ENCODE measurements at regions not wholly inside any gene's neighbourhood (a gene's known extent, or its start where the extent isn't known, plus 50 kb on each side); places are given as distances from the start of the nearest gene placed in this dataset.

DNA sequence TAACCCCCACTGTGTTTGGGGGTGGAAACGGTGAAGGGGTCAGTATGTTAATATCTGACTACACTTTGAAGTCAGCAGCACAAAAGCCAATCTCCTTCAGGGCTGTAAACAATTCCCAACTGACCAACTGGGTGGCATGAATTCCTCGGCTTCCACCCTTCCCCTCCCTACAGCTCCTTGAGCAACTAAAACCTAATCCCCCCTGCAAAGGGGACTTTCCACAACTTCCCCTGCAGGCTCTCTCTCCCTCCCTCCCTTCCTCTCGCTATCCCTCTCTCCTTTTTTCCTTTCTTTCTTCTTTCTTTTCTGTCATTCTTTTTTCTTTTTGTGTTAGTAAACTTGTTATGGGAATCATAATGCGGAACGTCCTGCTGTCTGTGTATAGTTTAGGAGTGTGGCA is 65.1 kb upstream of the PTCH1 start:
- no peak for TF ChIP-seq CEBPB (IDR thresholded peaks at IDR 0.05; ENCODE audit: low read depth)
- TF ChIP-seq, protein P1, sequence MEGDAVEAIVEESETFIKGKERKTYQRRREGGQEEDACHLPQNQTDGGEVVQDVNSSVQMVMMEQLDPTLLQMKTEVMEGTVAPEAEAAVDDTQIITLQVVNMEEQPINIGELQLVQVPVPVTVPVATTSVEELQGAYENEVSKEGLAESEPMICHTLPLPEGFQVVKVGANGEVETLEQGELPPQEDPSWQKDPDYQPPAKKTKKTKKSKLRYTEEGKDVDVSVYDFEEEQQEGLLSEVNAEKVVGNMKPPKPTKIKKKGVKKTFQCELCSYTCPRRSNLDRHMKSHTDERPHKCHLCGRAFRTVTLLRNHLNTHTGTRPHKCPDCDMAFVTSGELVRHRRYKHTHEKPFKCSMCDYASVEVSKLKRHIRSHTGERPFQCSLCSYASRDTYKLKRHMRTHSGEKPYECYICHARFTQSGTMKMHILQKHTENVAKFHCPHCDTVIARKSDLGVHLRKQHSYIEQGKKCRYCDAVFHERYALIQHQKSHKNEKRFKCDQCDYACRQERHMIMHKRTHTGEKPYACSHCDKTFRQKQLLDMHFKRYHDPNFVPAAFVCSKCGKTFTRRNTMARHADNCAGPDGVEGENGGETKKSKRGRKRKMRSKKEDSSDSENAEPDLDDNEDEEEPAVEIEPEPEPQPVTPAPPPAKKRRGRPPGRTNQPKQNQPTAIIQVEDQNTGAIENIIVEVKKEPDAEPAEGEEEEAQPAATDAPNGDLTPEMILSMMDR (IDR thresholded peaks at IDR 0.05 in 2 of 3, conservative IDR thresholded peaks at IDR 0.05 in 1 of 3; ENCODE audit: borderline replicate concordance in 1 of 3, insufficient read depth in 1 of 3, low read depth in 2 of 3, low read length in 2 of 3): no peak
- TF ChIP-seq POLR2AphosphoS5 (IDR thresholded peaks at IDR 0.05; ENCODE audit: low read depth, low read length): no peak
- no peak for TF ChIP-seq ZNF274 (IDR thresholded peaks at IDR 0.05; ENCODE audit: low read depth, low read length)
- TF ChIP-seq POLR2A (IDR thresholded peaks at IDR 0.05; ENCODE audit: borderline replicate concordance, extremely low read depth, insufficient read depth, insufficient read length): no peak
- TF ChIP-seq EZH2 (IDR thresholded peaks at IDR 0.05): no peak
- no peak for TF ChIP-seq RAD21 (IDR thresholded peaks at IDR 0.05; ENCODE audit: low read depth)
- TF ChIP-seq, protein P2, sequence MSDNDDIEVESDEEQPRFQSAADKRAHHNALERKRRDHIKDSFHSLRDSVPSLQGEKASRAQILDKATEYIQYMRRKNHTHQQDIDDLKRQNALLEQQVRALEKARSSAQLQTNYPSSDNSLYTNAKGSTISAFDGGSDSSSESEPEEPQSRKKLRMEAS (IDR thresholded peaks at IDR 0.05): no peak
- no peak for TF ChIP-seq SIN3A (IDR thresholded peaks at IDR 0.05; ENCODE audit: low read depth)
- no peak for TF ChIP-seq SP1 (IDR thresholded peaks at IDR 0.05; ENCODE audit: low read depth)
